ENCODE measurements at regions not wholly inside any gene's neighbourhood (a gene's known extent, or its start where the extent isn't known, plus 50 kb on each side); places are given as distances from the start of the nearest gene placed in this dataset.

DNA sequence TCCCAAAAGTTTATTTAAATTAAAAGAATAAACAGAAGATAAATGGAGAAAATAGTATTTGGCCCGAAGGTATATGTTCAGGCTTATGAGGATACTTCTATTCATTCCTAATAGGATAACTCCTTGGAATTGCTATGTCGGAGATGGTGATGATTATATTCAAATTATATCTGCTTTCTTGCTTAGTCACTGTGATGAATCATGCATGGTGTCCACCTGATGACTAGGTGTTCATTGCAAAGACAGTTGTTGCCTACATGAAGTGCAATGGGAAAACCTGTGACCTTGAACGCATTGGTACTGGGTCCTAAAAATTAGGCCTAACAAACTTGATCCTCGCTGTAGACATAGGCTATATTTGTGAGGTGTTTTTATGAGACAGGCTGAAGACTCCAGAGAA is 617.3 kb upstream of the ZEB2 start:
- ChIA-PET POLR2A (no interaction called here), CTCF (no interaction called here)
- intact Hi-C loops (cut with DNase I, micrococcal nuclease): no loop called here
- Histone ChIP-seq H3K4me1 (ENCODE audit: insufficient read depth, low read length) (no peaks in the 10 kb centered on the region), H3K9me3 (ENCODE audit: control insufficient read depth in 1 of 2, insufficient read depth in 1 of 2, low read length in 2 of 2) (no peaks in the 10 kb centered on the region), H3K4me3 (ENCODE audit: low read length) (no peak overlapping the region), H3K27me3 (ENCODE audit: control insufficient read depth in 1 of 2, insufficient read depth in 2 of 2, low read length in 2 of 2) (no peaks in the 10 kb centered on the region), H3K36me3 (ENCODE audit: insufficient read depth, low read length) (no peaks in the 10 kb centered on the region), H3K27ac (ENCODE audit: low read depth in 1 of 2, low read length in 2 of 2) (no peak overlapping the region)
- Mint-ChIP-seq H3K4me1 (ENCODE audit: low read depth) (no peaks in the 10 kb centered on the region), H3K27ac (no peak overlapping the region), H3K9me3 (peaks cover 2% of the 10 kb centered on the region), H3K27me3 (no peaks in the 10 kb centered on the region), H3K4me3 (no peak overlapping the region), H3K36me3 (ENCODE audit: low read depth) (no peaks in the 10 kb centered on the region)
- TF ChIP-seq, protein P1, sequence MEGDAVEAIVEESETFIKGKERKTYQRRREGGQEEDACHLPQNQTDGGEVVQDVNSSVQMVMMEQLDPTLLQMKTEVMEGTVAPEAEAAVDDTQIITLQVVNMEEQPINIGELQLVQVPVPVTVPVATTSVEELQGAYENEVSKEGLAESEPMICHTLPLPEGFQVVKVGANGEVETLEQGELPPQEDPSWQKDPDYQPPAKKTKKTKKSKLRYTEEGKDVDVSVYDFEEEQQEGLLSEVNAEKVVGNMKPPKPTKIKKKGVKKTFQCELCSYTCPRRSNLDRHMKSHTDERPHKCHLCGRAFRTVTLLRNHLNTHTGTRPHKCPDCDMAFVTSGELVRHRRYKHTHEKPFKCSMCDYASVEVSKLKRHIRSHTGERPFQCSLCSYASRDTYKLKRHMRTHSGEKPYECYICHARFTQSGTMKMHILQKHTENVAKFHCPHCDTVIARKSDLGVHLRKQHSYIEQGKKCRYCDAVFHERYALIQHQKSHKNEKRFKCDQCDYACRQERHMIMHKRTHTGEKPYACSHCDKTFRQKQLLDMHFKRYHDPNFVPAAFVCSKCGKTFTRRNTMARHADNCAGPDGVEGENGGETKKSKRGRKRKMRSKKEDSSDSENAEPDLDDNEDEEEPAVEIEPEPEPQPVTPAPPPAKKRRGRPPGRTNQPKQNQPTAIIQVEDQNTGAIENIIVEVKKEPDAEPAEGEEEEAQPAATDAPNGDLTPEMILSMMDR (IDR thresholded peaks at IDR 0.05): no peak
- no peak for ATAC-seq (ENCODE audit: poor library complexity)
- no peak for DNase-seq

DNA sequence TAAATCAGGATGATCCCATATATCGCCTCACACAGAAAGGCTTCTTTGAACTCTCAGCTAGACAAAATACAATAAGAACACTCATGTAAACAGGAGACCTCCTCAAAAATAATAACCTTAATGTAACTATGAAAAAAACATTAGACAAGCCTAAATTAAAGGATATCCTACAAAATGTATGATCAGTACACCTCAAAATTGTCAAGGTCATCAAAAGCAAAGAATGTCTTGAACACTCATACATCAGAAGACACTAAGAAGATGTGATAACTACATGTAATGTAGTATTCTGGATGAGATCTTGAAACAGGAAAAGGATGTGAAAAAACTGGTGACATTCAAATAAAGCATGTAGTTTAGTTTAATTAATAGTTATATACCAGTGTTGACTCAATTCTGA is 616.8 kb upstream of the ZEB2 start:
- Histone ChIP-seq H3K9me3 (ENCODE audit: control insufficient read depth in 1 of 2, insufficient read depth in 1 of 2, low read length in 2 of 2) (no peaks in the 10 kb centered on the region), H3K4me3 (ENCODE audit: low read length) (no peak overlapping the region), H3K4me1 (ENCODE audit: insufficient read depth, low read length) (no peaks in the 10 kb centered on the region), H3K36me3 (ENCODE audit: insufficient read depth, low read length) (no peaks in the 10 kb centered on the region), H3K27me3 (ENCODE audit: control insufficient read depth in 1 of 2, insufficient read depth in 2 of 2, low read length in 2 of 2) (no peaks in the 10 kb centered on the region), H3K27ac (ENCODE audit: low read depth in 1 of 2, low read length in 2 of 2) (no peak overlapping the region)
- ChIA-PET POLR2A (no interaction called here), CTCF (no interaction called here)
- ATAC-seq (ENCODE audit: poor library complexity) (no peak), DNase-seq (no peak)
- Mint-ChIP-seq H3K27me3 (no peaks in the 10 kb centered on the region), H3K9me3 (peaks cover 2% of the 10 kb centered on the region), H3K36me3 (ENCODE audit: low read depth) (no peaks in the 10 kb centered on the region), H3K4me3 (no peak overlapping the region), H3K27ac (no peak overlapping the region), H3K4me1 (ENCODE audit: low read depth) (no peaks in the 10 kb centered on the region)
- intact Hi-C loops (cut with DNase I, micrococcal nuclease): no loop called here
- TF ChIP-seq, protein P1 (IDR thresholded peaks at IDR 0.05): no peak

DNA sequence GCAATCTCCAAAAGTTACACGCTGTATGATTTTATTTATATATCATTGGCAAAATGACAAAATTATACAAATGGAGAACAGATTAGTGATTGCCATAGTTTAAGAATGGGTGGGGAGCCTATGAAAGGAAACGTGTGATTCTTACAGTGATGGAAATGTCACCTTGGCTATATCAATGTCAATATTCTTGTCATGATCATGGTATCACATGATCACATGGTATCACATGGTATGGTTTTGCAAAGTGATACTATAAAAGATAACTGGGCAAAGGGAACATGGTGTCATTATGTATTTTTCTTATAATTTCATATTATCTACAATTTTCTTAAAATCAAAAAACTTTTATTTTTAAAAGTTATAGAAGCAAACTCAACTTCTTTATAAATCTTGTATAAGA is 606.2 kb upstream of the ZEB2 start:
- no peak for DNase-seq
- no peak overlapping the region for H3K4me3 ChIP-seq (ENCODE audit: low read length)
- H3K27ac Mint-ChIP-seq: no peak overlapping the region

More for the DNA sequence above, 606.2 kb upstream of the ZEB2 start:
- H3K27ac ChIP-seq (ENCODE audit: low read depth in 1 of 2, low read length in 2 of 2): no peak overlapping the region
- H3K36me3 ChIP-seq (ENCODE audit: insufficient read depth, low read length): no peaks in the 10 kb centered on the region
- no peaks in the 10 kb centered on the region for H3K4me1 ChIP-seq (ENCODE audit: insufficient read depth, low read length)
- CTCF ChIA-PET: no interaction called here
- H3K4me3 Mint-ChIP-seq: no peak overlapping the region
- no peaks in the 10 kb centered on the region for H3K27me3 Mint-ChIP-seq
- no peaks in the 10 kb centered on the region for H3K27me3 ChIP-seq (ENCODE audit: control insufficient read depth in 1 of 2, insufficient read depth in 2 of 2, low read length in 2 of 2)
- no peak for ATAC-seq (ENCODE audit: poor library complexity)
- H3K36me3 Mint-ChIP-seq (ENCODE audit: low read depth): no peaks in the 10 kb centered on the region
- H3K9me3 ChIP-seq (ENCODE audit: control insufficient read depth in 1 of 2, insufficient read depth in 1 of 2, low read length in 2 of 2): no peaks in the 10 kb centered on the region
- no peaks in the 10 kb centered on the region for H3K9me3 Mint-ChIP-seq
- POLR2A ChIA-PET: no interaction called here
- H3K4me1 Mint-ChIP-seq (ENCODE audit: low read depth): no peaks in the 10 kb centered on the region
- TF ChIP-seq, protein P1 (IDR thresholded peaks at IDR 0.05): no peak
- intact Hi-C loops (cut with DNase I, micrococcal nuclease): no loop called here
